ENCODE measurements at regions not wholly inside any gene's neighbourhood (a gene's known extent, or its start where the extent isn't known, plus 50 kb on each side); places are given as distances from the start of the nearest gene placed in this dataset.

DNA sequence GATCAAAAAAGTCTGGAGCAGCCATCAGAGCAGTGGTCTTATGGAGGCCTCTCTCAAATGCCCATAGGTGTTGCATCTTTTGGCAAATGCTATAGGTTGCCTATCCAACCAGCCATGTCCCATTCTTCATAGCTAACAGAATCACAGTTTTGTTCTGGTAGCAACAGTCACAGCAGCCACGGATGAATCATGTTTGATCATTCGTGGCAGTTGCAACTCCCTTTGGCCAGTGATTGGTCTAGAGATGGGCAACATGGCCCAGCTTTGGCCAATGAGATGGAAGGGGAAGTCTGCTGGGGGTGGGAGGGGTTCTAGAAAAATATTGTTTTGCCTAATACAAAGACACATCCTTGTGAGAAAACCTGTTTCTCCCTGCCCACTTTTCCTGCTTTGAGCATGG, 50.3 kb upstream of the PPP2R3A start:
- TF ChIP-seq, protein P1, sequence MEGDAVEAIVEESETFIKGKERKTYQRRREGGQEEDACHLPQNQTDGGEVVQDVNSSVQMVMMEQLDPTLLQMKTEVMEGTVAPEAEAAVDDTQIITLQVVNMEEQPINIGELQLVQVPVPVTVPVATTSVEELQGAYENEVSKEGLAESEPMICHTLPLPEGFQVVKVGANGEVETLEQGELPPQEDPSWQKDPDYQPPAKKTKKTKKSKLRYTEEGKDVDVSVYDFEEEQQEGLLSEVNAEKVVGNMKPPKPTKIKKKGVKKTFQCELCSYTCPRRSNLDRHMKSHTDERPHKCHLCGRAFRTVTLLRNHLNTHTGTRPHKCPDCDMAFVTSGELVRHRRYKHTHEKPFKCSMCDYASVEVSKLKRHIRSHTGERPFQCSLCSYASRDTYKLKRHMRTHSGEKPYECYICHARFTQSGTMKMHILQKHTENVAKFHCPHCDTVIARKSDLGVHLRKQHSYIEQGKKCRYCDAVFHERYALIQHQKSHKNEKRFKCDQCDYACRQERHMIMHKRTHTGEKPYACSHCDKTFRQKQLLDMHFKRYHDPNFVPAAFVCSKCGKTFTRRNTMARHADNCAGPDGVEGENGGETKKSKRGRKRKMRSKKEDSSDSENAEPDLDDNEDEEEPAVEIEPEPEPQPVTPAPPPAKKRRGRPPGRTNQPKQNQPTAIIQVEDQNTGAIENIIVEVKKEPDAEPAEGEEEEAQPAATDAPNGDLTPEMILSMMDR (IDR thresholded peaks at IDR 0.05; ENCODE audit: low read depth, low read length), result no peak
- no peak for TF ChIP-seq EZH2phosphoT487 (IDR thresholded peaks at IDR 0.05; ENCODE audit: low read depth)
